22Rv1 (cell line): ENCODE measurements at regions not wholly inside any gene's neighbourhood (a gene's known extent, or its start where the extent isn't known, plus 50 kb on each side); places are given as distances from the start of the nearest gene placed in this dataset.

ENCODE experiments used
- CTCF ChIP-seq: fragments of 450-650 bp; IDR thresholded peaks from 2 replicates; pipeline ENCODE4 v1.5.1; 2017; ENCODE audit warnings: mild to moderate bottlenecking
- ZFX ChIP-seq: fragments of 450-650 bp; IDR thresholded peaks from 2 replicates; pipeline ENCODE4 v1.6.1; 2017; ENCODE audit warnings: antibody characterized with exemption, borderline replicate concordance

DNA sequence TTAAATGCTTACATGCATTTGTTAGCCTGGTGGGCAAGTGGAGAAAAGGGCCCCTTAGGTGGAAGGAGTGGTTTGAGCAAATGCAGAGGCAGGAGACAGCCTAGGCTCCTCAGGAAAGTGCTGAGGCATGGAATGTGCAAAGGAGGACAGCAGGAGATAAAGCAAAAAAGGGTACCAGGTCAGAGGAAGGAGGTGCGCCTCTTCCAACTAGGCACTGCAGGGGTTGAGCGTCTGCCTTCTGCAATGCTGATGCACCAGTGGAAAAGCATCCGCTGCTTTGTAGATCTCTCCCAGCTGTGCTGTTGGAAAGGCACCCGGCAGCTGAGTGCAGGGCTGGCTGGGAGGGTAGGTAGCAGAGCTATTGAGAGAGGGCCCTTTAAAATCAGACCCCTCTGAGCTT is 287.0 kb upstream of the XYLT1 start:
- TF ChIP-seq CTCF (no peak), ZFX (no peak)
